Adipocyte (in vitro differentiated cells): ENCODE measurements at regions not wholly inside any gene's neighbourhood (a gene's known extent, or its start where the extent isn't known, plus 50 kb on each side); places are given as distances from the start of the nearest gene placed in this dataset.

ENCODE experiments used
- DNase-seq: peaks from one replicate; pipeline ENCODE4 v3.0.0-alpha.2; 2015; ENCODE audit warnings: low read depth
- H3K27me3 ChIP-seq: replicated peaks from 2 replicates; pipeline ENCODE4 v1.7.0; 2013; ENCODE audit warnings: mild to moderate bottlenecking, low read length, moderate library complexity; ENCODE audit not compliant: control insufficient read depth, insufficient read depth
- H3K36me3 ChIP-seq: 2 replicates; pipeline ENCODE4 v1.7.0; 2013; ENCODE audit warnings: low read length, mild to moderate bottlenecking, moderate library complexity; ENCODE audit not compliant: control insufficient read depth, insufficient read depth, severe bottlenecking
- H3K4me1 ChIP-seq: 2 replicates; pipeline ENCODE4 v1.7.0; 2013; ENCODE audit warnings: mild to moderate bottlenecking, low read length, moderate library complexity; ENCODE audit not compliant: control insufficient read depth, insufficient read depth
- H3K4me3 ChIP-seq: 2 replicates; pipeline ENCODE4 v1.7.0; 2013; ENCODE audit warnings: mild to moderate bottlenecking, low read length, moderate library complexity
- H3K9ac ChIP-seq: 2 replicates; pipeline ENCODE4 v1.7.0; 2013; ENCODE audit warnings: mild to moderate bottlenecking, low read length, moderate library complexity
- H3K9me3 ChIP-seq: 2 replicates; pipeline ENCODE4 v1.7.0; 2013; ENCODE audit warnings: mild to moderate bottlenecking, low read length, moderate library complexity; ENCODE audit not compliant: control insufficient read depth

DNA sequence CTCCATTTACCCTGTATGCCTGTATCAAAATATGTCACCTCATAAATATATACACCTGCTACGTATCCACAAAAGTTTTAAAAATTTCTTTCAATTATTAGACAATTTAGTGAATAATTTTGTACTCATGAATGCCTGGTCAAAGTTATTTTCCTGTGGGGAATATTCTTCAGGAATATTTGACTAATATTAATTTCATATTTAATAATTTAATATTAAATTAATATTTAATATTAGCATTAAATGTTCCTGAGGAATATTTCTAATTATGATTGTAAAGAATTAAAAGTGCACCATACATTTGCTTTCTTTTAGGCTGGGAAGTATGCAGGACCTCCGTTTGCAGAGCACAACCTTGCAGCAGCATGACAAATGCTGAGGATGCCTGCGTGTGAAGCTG is 422.7 kb downstream of the C3orf38 start:
- DNase-seq: no peak
- H3K9me3 ChIP-seq: peaks cover 20% of the 10 kb centered on the region
- no peak overlapping the region for H3K9ac ChIP-seq
- no peak overlapping the region for H3K4me3 ChIP-seq
- no peaks in the 10 kb centered on the region for H3K4me1 ChIP-seq
- no peaks in the 10 kb centered on the region for H3K36me3 ChIP-seq
- H3K27me3 ChIP-seq: no peaks in the 10 kb centered on the region

DNA sequence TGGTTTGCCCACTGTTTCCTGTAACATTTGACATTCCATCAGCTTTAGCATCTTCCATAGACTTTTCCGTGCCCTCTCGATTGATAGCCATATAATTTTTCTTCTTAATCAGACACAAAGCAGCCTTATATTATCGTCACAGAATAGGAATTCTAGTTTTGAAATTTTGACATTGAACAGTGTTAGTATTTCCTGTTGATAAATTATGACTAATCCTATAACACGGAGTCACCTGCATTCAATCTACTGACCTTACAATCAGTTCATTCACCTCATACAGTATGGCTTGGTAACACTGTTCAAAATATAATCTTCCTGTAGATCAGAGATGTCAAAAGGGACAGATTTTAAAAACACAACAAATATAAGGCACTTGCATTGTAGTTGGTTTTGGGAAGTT is 423.7 kb downstream of the C3orf38 start:
- H3K4me1 ChIP-seq: no peaks in the 10 kb centered on the region
- no peaks in the 10 kb centered on the region for H3K36me3 ChIP-seq
- peaks cover 20% of the 10 kb centered on the region for H3K9me3 ChIP-seq
- H3K27me3 ChIP-seq: no peaks in the 10 kb centered on the region
- H3K9ac ChIP-seq: no peak overlapping the region
- DNase-seq: no peak
- no peak overlapping the region for H3K4me3 ChIP-seq

DNA sequence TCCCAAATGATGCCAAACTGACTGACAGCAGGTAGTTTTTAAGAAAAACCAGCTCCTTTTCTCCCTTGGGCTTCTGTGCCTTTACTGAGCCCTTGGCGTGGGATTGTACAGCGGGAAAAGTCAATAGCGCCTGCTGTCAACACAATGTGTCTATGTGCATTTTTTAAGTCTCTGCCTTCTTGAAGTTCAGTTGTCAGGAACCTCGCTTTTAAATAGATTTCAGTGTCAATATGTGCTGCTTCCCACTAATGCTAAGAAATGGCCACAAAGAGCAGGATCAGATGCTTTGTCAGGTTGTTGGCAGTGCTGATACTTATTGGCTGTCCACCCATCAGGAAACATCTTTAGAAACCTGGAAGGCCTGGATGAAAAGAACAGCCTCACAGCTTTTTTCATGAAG is 424.4 kb downstream of the C3orf38 start:
- H3K9me3 ChIP-seq: peaks cover 19% of the 10 kb centered on the region
- no peak for DNase-seq
- H3K4me1 ChIP-seq: no peaks in the 10 kb centered on the region
- no peak overlapping the region for H3K9ac ChIP-seq
- H3K27me3 ChIP-seq: no peaks in the 10 kb centered on the region
- no peaks in the 10 kb centered on the region for H3K36me3 ChIP-seq
- no peak overlapping the region for H3K4me3 ChIP-seq

DNA sequence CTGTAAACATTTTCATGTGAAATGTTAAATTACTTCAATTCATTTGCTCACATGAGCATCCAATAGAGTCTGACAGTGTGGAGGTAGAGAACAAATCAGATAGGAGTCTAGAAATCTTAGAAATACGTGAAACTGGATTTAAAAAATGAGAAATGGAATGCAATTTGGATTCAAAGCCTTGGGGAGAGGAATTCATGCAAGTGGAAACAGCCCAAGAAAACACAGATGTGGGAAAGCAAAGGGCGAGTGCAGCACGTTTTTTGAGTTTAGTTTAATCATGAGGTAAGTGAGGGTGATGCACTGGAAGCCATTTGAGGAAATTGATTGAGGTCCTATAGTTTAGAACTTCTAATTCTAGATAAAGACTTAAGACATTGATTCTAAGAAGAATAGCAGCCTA is 434.7 kb downstream of the C3orf38 start:
- Histone ChIP-seq H3K4me1 (no peaks in the 10 kb centered on the region), H3K9ac (no peak overlapping the region), H3K27me3 (no peaks in the 10 kb centered on the region), H3K9me3 (no peaks in the 10 kb centered on the region), H3K36me3 (no peaks in the 10 kb centered on the region), H3K4me3 (no peak overlapping the region)
- no peak for DNase-seq

DNA sequence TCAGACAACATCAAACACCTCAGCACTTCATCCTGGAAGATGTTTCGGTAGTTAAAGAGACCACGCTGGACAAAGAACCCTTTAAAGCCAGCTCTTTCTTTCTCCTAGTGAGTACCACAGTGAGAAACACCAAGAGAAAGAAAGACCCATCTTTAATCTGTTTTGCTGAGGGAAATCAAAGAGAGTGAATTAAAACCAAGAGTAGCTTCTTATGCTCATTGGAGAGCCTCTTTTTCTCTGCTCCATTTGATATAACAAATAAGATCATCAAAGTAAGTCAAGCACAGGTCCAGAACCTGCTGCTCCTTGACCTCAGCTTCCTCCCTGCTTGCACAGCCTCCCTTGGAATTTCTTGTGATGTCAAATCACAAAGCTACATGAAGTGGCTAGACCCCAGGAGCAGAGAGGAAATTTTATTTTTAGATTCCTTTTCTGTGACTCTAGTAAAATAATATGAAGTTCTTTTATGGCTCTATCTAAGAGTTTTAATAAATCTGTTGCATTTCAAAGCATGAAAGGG is 436.4 kb downstream of the C3orf38 start:
- Histone ChIP-seq H3K27me3 (no peaks in the 10 kb centered on the region), H3K4me3 (no peak overlapping the region), H3K36me3 (no peaks in the 10 kb centered on the region), H3K4me1 (no peaks in the 10 kb centered on the region), H3K9ac (no peak overlapping the region), H3K9me3 (no peaks in the 10 kb centered on the region)
- DNase-seq: no peak

DNA sequence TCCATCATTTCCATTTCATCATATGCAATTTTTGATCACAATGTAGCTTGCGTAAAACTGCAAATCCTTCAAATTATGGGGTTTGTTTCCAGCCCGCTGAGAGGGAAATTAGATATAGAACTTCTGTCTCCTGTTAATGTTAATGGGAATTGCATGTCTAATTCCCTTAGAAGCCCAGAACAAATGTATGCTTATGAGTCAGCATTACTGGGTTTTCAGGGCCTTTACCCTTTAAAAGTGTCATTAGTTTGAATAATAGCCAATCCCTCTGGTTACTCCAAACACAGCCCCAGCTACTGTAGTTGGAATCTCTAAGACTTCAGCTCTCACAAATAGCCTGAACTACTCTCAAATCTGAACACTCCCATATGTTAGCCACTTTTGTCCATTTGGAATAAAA is 439.4 kb downstream of the C3orf38 start:
- H3K4me3 ChIP-seq: no peak overlapping the region
- H3K4me1 ChIP-seq: no peaks in the 10 kb centered on the region
- DNase-seq: no peak
- H3K36me3 ChIP-seq: no peaks in the 10 kb centered on the region
- H3K9me3 ChIP-seq: no peaks in the 10 kb centered on the region
- no peaks in the 10 kb centered on the region for H3K27me3 ChIP-seq
- H3K9ac ChIP-seq: no peak overlapping the region

DNA sequence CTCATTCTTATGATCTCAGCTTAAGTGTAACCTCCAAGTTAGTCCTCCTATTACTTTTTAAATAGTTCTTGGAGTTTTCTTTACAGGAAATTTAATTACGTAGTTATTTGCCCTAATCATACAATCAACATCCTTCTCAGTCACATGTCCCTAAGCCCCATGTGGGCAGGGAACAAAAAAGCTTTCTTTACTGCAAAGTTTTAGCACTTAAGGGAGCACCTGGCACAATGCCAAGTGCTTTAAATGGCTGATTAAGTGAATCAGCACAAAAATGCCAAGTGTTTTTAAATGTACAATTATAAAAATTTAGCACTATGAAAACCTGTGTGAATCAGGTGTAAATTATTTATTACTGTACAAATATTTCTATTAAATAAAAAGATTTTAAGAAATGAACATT is 445.3 kb downstream of the C3orf38 start:
- Histone ChIP-seq H3K4me3 (no peak overlapping the region), H3K36me3 (no peaks in the 10 kb centered on the region), H3K27me3 (no peaks in the 10 kb centered on the region), H3K4me1 (no peaks in the 10 kb centered on the region), H3K9ac (no peak overlapping the region), H3K9me3 (no peaks in the 10 kb centered on the region)
- DNase-seq: no peak

DNA sequence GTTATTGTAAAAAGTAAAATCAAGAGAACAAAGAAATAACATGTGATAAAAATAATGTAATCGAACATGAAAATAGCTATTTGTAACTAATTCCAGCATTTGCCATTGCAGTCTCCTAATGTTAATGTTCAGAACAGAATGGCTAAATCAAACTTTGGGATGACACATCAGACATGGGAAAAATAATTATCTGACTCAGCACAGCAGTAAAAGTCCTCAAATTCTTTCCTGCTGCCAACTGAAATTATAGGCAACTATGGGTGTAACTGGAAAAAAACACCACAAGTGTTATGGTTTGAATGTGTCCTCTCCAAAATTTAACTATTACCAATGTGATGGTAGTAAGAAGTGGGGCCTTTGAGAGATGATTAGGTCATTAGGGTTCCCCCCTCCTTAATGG is 446.7 kb downstream of the C3orf38 start:
- Histone ChIP-seq H3K9me3 (no peaks in the 10 kb centered on the region), H3K36me3 (no peaks in the 10 kb centered on the region), H3K27me3 (no peaks in the 10 kb centered on the region), H3K4me3 (no peak overlapping the region), H3K9ac (no peak overlapping the region), H3K4me1 (no peaks in the 10 kb centered on the region)
- no peak for DNase-seq

DNA sequence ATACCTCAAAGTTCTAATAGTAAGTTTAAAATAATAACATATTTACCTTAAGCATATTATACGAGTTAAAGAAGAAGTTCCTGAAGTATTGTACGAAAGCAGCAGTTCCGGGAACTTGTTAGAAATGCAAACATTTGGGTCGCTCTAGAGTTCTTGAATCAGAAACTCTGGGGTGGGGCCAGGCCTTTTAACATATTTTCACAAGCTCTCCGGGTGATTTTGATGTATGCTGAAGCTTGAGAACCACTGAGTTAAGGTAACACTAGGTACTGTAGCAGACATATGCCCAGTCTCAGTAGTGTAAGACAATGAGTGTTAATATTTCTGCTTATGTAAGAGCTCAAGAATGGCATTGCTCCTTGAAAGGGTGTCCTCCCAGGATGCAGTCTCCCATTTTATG is 461.1 kb downstream of the C3orf38 start:
- H3K36me3 ChIP-seq: no peaks in the 10 kb centered on the region
- no peak overlapping the region for H3K4me3 ChIP-seq
- DNase-seq: no peak
- no peaks in the 10 kb centered on the region for H3K9me3 ChIP-seq
- H3K27me3 ChIP-seq: no peaks in the 10 kb centered on the region
- H3K9ac ChIP-seq: no peak overlapping the region
- H3K4me1 ChIP-seq: no peaks in the 10 kb centered on the region

DNA sequence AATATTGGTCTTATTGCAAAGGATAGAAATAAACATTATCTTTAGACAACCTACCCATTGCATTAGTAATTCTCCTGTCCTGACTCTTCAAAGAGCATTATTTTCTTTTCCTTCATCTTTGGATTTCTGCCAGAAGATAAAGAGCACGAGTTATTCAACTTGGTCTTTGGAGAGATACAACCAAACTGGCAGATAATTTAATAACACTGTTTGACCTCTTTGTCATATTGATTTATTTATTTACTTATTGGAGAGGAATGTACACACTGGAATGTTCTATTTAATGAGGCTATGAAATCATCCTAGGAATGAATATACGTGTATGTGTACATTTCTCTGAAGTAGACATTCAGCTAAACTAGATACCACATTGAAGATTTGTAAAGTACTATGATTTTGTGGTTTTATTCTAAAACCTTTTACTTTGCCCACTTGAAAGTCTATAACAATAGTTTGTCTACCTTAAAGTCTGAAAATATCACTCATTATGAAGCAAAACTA is 462.1 kb downstream of the C3orf38 start:
- Histone ChIP-seq H3K27me3 (no peaks in the 10 kb centered on the region), H3K36me3 (no peaks in the 10 kb centered on the region), H3K4me1 (no peaks in the 10 kb centered on the region), H3K9ac (no peak overlapping the region), H3K9me3 (no peaks in the 10 kb centered on the region), H3K4me3 (no peak overlapping the region)
- DNase-seq: no peak

DNA sequence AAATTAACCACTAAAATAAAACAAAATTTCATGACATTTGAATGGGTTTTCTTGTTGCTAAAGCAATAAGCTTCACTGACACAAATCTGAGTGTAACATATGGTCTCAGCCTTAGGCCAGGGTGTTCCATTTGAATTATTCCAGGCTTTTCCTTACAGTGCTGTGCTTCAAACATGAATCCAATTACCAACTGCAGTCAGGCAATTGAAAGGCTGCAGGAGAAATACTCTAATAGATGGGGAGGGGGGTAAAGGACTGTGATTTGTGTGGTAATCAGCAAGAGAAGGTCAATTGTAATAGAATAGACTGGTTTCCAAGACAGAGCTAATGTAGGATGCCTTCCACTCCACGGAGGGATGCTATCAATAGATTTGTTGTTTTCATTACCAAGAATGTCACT is 466.7 kb downstream of the C3orf38 start:
- no peak overlapping the region for H3K4me3 ChIP-seq
- H3K4me1 ChIP-seq: no peaks in the 10 kb centered on the region

DNA sequence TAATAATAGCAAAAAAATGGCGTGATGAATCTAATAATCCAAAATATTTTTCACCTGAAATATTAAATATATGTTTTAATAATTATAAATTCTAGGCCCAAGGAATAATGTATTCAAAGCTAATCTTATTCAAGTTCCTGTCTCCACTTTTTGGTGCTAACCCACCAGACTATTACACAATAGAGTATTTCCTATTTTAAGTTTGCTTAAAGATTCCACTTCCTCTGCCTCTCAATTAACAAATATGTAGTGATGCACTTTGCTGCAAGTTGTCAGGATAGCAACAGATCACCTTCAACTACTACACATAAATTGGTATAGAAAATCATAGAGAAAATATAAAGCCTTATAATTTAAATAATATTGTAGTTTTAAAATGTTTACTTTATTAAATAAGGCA is 467.5 kb downstream of the C3orf38 start:
- no peak overlapping the region for H3K4me3 ChIP-seq
- H3K9me3 ChIP-seq: no peaks in the 10 kb centered on the region
- DNase-seq: no peak
- no peaks in the 10 kb centered on the region for H3K36me3 ChIP-seq
- no peak overlapping the region for H3K9ac ChIP-seq
- no peaks in the 10 kb centered on the region for H3K27me3 ChIP-seq
- no peaks in the 10 kb centered on the region for H3K4me1 ChIP-seq

More for the DNA sequence above, 466.7 kb downstream of the C3orf38 start:
- Histone ChIP-seq H3K9ac (no peak overlapping the region), H3K27me3 (no peaks in the 10 kb centered on the region), H3K9me3 (no peaks in the 10 kb centered on the region), H3K36me3 (no peaks in the 10 kb centered on the region)
- DNase-seq: no peak
